ENCODE measurements at regions not wholly inside any gene's neighbourhood (a gene's known extent, or its start where the extent isn't known, plus 50 kb on each side); places are given as distances from the start of the nearest gene placed in this dataset.

DNA sequence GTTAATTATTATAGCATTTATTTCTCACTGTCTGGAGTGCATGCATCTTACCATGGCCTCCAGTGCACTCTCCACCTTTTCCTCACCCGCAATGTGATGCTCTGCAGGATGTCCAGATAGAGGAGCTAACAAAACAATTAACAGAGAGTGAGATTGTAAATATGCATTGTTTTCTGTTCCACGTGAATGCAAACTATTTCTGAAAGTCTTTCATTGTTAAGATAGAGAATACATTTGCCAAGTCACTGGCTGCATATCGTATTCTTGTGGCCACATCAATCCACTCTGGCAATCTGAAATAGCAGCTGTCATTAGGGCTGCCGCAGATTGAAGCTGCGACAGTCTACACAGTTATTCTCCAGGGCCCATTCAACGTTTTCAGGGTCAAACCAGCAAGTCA, 143.8 kb downstream of the DUSP10 start:
- TF ChIP-seq, protein P1, sequence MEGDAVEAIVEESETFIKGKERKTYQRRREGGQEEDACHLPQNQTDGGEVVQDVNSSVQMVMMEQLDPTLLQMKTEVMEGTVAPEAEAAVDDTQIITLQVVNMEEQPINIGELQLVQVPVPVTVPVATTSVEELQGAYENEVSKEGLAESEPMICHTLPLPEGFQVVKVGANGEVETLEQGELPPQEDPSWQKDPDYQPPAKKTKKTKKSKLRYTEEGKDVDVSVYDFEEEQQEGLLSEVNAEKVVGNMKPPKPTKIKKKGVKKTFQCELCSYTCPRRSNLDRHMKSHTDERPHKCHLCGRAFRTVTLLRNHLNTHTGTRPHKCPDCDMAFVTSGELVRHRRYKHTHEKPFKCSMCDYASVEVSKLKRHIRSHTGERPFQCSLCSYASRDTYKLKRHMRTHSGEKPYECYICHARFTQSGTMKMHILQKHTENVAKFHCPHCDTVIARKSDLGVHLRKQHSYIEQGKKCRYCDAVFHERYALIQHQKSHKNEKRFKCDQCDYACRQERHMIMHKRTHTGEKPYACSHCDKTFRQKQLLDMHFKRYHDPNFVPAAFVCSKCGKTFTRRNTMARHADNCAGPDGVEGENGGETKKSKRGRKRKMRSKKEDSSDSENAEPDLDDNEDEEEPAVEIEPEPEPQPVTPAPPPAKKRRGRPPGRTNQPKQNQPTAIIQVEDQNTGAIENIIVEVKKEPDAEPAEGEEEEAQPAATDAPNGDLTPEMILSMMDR (IDR thresholded peaks at IDR 0.05; ENCODE audit: low read length): no peak
- no peak for TF ChIP-seq EZH2 (IDR thresholded peaks at IDR 0.05; ENCODE audit: borderline replicate concordance, low read length)
